GM18951 (cell line): ENCODE measurements at regions not wholly inside any gene's neighbourhood (a gene's known extent, or its start where the extent isn't known, plus 50 kb on each side); places are given as distances from the start of the nearest gene placed in this dataset.

Source experiments
- POLR2A ChIP-seq: IDR thresholded peaks from 4 replicates; pipeline ENCODE4 v1.6.1; 2011; ENCODE audit warnings: mild to moderate bottlenecking; ENCODE audit not compliant: insufficient read length, insufficient read depth; ENCODE audit errors: extremely low read depth
- in situ Hi-C: fragments of 300-500 bp; cut with MboI; formaldehyde crosslinking; loops from one replicate; pipeline ENCODE4 v1.12.0; 2022; ENCODE audit warnings: low sequenced_read_pairs, mixed read lengths, inconsistent platforms; ENCODE audit not compliant: unreplicated experiment

DNA sequence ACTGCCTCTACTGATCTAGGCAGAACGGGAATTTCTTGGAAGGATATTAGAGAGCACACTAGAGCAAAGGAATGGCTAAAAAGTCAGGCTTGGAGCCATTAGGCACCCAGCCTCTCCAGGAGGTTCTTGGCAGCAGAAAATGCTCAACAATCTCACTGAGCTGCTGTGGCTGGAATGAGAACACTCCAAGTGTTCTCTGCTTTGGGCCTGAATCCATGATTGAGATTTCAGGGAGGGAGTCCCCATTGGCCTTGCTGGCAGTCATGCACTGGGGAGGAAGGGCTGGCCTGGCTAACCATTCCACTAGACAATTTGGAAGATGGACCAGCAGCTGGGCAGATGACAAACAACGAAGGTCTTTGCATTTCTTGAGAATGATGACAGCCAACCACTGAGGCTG lies 362.6 kb downstream of the SHQ1 start:
- no peak for TF ChIP-seq POLR2A
- in situ Hi-C loops, result no loop called here

DNA sequence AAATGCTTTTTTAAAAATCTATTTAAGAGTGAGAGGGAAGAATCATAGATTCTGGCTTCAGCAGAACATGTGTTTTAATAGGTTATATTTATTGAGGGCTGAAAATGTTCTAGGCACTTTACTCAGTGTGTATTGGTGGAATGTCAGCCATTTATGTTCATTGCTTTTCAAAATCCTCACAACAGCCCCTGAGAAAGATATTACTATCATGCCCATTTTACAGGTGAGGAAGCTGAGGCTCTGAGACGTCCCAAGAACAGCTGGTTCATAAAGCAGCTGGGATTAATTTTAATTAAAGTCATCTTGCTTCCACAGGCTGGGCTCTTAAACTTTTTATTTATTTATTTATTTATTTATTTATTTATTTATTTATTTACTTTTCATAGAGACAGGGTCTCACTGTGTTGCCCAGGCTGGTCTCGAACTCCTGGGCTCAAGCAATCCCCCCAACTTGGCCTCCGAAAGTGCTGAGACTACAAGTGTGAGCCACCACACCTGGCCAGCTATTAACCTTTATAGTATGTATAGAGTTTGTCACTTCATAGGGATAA lies 364.6 kb downstream of the SHQ1 start:
- TF ChIP-seq POLR2A, result no peak
- in situ Hi-C loops, result no loop called here

DNA sequence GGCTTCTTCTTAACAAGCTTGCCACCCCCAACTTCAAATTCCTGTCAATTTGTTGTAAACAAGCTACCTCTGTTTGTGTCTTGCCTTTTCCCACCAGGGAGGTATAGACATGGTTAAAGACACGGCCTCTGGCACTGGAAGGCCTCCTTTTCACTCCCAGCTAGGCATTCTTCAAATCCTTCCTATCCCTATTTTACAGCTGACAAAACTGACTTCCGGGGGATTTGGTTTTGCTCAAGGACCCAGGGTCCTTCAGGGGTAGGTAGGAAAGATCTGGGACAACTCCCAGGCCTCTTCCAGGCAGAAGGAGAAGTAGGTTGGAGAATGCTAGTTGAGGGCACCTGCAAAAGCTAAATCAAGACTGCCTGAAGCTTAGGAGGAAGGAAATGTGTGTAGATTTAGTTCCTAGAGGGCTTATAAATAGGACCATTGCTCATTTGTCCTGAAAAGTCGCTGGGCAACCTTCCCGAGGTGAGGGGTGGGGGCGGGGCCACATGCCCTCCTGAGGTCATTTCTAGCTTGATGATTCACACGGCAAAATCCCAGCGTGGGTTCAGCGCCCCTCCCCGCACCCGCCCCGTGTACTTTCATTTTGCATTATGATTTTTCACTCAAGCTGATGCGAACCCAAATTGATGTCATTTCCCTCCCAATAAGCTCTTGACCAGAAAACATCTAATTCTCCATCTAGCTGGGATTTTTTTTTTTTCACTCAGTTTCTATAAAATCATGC lies 365.5 kb downstream of the SHQ1 start:
- TF ChIP-seq POLR2A, result no peak
- in situ Hi-C loops, result no loop called here

DNA sequence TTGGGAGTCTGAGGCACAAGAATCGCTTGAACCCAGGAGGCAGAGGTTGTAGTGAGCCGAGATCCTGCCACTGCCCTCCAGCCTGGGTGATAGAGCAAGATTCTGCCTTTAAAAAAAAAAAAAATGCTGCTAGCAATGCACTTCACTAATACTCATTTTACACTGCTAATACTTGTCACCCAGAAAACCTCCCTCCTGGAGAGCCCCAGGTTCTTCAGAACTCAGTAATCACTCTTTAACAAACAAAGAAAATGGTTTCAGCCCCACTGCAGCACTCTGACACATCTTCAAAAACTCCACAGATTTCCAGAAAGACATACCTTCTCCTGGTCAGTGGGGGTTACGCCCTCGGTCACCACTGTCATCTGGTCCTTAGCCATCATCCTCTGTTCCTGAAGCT lies 366.7 kb downstream of the SHQ1 start:
- in situ Hi-C loops, result no loop called here
- TF ChIP-seq POLR2A, result no peak

- no peak for TF ChIP-seq POLR2A
- in situ Hi-C loops, result no loop called here
Observed at GRCh38 chr3:72480366-72480765, 367.9 kb downstream of the SHQ1 start.

GRCh38 chr3:72479651-72480215 lies 368.5 kb downstream of the SHQ1 start:
- in situ Hi-C loops, result no loop called here
- TF ChIP-seq POLR2A, result no peak

DNA sequence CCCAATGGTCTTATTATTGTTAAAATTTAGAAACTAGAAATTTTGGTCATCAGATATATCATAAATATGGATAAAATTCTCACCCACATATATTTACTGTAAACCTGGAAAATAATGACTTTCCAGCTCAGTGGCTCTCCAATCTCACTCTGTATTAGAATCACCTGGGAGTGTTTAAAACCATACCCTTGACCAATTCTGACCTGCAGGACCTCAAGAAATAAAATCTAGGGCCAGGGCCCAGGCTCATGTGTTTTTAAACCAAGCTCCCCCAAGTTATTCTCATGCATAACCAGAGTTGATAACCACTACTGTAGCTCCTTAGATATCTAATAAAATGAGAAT lies 372.1 kb downstream of the SHQ1 start:
- in situ Hi-C loops, result no loop called here
- TF ChIP-seq POLR2A, result no peak

DNA sequence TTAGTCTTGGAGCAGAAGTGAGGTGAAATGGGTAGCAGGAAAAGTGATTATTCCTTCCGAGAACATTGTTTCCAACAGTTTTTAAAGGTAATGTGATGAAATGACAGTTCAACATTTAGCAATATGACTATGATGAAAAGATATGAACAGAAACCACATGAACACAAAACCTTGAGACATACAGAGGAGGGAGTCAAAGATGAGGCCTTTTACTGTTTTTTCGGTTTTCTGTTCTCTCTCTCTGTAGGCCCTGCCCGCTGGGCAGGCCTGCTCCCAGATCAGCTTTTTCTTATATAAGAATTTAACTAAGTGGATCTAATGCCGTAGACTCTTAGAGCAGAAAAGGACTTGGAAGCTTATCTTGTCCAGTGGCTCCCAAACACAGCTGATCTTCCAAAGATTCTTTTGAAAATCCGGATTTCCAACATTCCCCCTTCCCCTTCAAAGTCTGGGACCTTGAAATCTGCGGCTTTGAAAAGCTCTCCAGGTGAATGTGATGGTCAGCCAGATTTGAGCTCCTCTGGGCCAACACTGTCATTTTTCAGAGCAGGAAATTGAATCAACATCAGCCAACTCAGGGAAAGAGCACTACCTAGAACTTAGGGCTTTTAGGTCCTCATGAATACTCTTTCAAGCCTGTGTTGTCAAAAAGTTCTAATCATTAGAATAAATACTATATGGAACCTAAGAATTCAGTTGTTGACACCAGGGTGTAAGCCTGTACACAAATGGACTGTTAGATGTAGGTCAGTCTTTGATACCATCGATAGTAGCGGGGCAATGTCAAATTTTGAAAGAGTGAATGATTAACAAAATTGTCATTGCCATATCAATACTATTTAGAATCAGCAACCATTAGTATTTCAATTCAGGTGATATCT lies 372.7 kb downstream of the SHQ1 start:
- in situ Hi-C loops, result no loop called here
- no peak for TF ChIP-seq POLR2A

DNA sequence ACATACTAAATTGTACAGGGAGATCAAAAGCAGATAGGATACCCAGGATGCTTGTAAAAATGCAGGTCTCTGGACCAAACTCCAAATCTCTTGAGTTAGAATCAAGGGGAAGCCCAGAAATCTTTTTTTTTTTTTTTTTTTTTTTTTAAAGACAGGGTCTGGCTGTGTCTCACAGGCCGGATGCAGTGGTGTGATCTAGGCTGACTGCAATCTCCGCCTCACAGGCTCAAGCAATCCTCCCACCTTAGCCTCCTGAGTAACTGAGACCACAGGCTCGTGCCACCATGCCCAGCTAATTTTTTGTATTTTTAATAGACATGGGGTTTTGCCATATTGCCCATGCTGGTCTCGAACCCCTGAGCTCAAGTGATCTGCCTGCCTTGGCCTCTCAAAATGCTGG lies 373.5 kb downstream of the SHQ1 start:
- in situ Hi-C loops, result no loop called here
- TF ChIP-seq POLR2A, result no peak

DNA sequence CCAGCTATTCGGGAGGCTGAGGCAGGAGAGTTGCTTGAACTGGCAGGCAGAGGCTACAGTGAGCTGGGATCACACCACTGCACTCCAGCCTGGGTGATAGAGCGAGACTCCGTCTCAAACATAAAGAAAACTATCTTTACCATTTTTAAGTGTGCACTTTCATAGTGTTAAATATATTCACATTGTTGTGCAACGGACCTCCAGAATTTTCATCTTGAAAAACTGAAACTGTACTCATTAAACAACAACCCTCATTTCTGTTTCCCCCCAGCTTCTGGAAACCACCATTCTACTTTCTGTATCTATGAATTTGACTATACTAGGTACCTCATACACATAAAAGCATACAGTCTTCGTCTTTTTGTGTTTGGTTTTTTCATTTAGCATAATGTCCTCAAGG lies 375.1 kb downstream of the SHQ1 start:
- in situ Hi-C loops, result no loop called here
- TF ChIP-seq POLR2A, result no peak

GRCh38 chr3:72470904-72471417 lies 377.3 kb downstream of the SHQ1 start:
- in situ Hi-C loops, result no loop called here

GRCh38 chr3:72465853-72466252 lies 382.4 kb downstream of the SHQ1 start:
- in situ Hi-C loops, result no loop called here
- TF ChIP-seq POLR2A, result no peak

More at GRCh38 chr3:72470904-72471417, 377.3 kb downstream of the SHQ1 start:
- TF ChIP-seq POLR2A, result no peak

DNA sequence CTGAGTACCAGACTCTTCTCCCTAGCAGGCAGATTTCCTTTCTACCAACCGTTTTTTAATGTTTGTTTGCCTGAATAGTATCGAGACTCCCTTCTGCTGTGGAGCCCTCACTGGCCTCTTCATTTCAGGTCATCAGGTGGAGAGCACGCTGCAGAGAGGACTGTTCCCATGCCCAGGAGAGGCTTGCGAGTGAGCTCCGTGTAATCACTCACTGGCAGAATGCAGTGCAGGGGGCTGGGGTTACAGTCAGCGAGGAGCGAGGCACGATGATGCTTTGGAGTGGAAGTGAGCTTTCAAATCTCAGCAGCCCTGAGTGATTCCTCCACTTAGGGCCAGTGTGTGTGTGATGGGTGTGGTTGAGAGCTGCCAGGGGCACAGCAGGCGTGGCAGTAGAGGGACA lies 385.2 kb downstream of the SHQ1 start:
- in situ Hi-C loops, result no loop called here
- TF ChIP-seq POLR2A, result no peak

DNA sequence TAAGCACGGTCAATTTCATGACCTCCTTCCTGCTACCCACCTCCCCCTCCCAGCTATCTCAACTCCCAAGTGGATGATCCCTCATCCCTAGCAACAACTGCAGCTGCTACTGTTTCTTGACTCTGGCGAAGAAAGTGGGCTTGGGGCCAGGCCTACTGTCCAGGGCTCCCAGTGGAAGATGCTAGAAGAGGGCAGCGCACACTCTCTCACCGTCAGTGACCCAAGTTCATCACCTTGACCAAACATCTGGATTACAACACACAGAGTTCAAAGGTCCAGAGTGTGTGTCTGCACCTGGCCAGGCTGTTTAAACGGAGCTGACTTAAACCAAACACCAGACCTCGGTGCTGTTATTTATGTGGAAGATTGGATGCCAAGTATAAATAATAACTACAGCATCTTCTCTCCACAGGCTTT lies 385.6 kb downstream of the SHQ1 start:
- no peak for TF ChIP-seq POLR2A
- in situ Hi-C loops, result no loop called here

DNA sequence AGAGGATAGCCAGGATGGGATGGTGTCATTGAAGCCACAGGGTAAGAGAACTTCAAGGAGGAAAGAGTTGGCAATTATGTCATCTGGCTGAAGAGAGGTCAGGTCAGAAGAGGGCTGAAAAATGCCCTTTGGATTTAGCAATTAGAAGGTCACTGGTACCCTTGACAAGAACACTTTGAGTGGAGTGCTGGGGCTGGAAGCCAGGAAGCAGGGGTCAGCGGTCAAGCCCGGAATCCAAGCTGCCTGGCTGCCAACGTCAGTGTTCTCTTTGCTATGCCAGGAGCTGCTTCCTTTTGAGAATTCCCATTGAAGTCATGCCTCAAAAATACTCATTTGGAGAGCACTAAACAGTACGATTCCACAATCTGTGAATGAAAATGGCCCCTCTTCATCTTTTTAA lies 386.5 kb downstream of the SHQ1 start:
- in situ Hi-C loops, result no loop called here
- no peak for TF ChIP-seq POLR2A
